CD1c-positive myeloid dendritic cell (primary cell): ENCODE measurements at regions not wholly inside any gene's neighbourhood (a gene's known extent, or its start where the extent isn't known, plus 50 kb on each side); places are given as distances from the start of the nearest gene placed in this dataset.
A peak's percentile ranks its signal among the peaks of the same experiment; 100 is the strongest.

Source experiments
- DNase-seq: peaks from one replicate; pipeline ENCODE4 v3.0.0-alpha.2; 2016; ENCODE audit errors: extremely low spot score

- DNase-seq, result no peak
These were observed 62.6 kb downstream of the DUSP6 start for GRCh38 chr12:89289720-89290119.

- DNase-seq, result no peak
These were observed 63.3 kb downstream of the DUSP6 start for GRCh38 chr12:89288959-89289358.

GRCh38 chr12:89286501-89286900, 65.8 kb downstream of the DUSP6 start:
- DNase-seq, result no peak

GRCh38 chr12:89281539-89281867, 70.8 kb downstream of the DUSP6 start:
- DNase-seq, result no peak

GRCh38 chr12:89280833-89281538, 71.3 kb downstream of the DUSP6 start:
- DNase-seq, result peak; percentile 35

- no peak for DNase-seq
These were observed 72.8 kb downstream of the DUSP6 start for GRCh38 chr12:89279499-89279898.

GRCh38 chr12:89278862-89279261, 73.4 kb downstream of the DUSP6 start:
- no peak for DNase-seq

GRCh38 chr12:89278169-89278568, 74.1 kb downstream of the DUSP6 start:
- DNase-seq, result no peak

- DNase-seq, result no peak
These were observed 75.4 kb downstream of the DUSP6 start for GRCh38 chr12:89276860-89277259.

- DNase-seq, result no peak
These were observed 78.8 kb downstream of the DUSP6 start for GRCh38 chr12:89273525-89273924.

- no peak for DNase-seq
These were observed 81.8 kb downstream of the DUSP6 start for GRCh38 chr12:89270548-89270947.

- peak; percentile 35 for DNase-seq
These were observed 83.1 kb downstream of the DUSP6 start for GRCh38 chr12:89269174-89269573.

GRCh38 chr12:89267404-89267803, 84.9 kb downstream of the DUSP6 start:
- DNase-seq, result no peak

- DNase-seq, result peak; percentile 25
These were observed 85.6 kb downstream of the DUSP6 start for GRCh38 chr12:89266574-89267188.

- DNase-seq, result no peak
These were observed 87.5 kb downstream of the DUSP6 start for GRCh38 chr12:89264837-89265236.

GRCh38 chr12:89263900-89264299, 88.4 kb downstream of the DUSP6 start:
- DNase-seq, result no peak

GRCh38 chr12:89262855-89263552, 89.3 kb downstream of the DUSP6 start:
- no peak for DNase-seq

- DNase-seq, result no peak
These were observed 90.3 kb downstream of the DUSP6 start for GRCh38 chr12:89261982-89262381.

- DNase-seq, result no peak
These were observed 91.3 kb downstream of the DUSP6 start for GRCh38 chr12:89260841-89261637.

GRCh38 chr12:89259821-89260220, 92.5 kb downstream of the DUSP6 start:
- DNase-seq, result no peak

GRCh38 chr12:89258240-89258969, 93.9 kb downstream of the DUSP6 start:
- no peak for DNase-seq

GRCh38 chr12:89257340-89257739, 95.0 kb downstream of the DUSP6 start:
- DNase-seq, result no peak
